ENCODE measurements at regions not wholly inside any gene's neighbourhood (a gene's known extent, or its start where the extent isn't known, plus 50 kb on each side); places are given as distances from the start of the nearest gene placed in this dataset.

DNA sequence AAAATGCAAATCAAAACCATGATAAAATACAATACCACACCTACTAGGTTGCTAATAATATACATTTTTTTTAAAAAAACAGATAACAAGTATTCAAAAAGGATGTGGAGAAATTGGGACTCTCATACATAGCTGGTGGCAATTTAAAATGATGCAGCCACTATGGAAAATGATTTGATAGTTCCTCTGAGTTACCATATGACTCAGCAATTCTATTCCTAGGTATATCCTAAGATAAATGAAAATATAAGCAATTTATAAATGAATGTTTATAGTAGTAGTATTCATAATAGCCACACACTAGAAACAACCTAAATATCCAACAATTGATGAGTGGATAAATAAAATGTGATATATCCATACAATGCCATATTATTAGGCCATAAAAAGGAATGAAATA lies 210.2 kb downstream of the MREG start:
- TF ChIP-seq, protein P1, sequence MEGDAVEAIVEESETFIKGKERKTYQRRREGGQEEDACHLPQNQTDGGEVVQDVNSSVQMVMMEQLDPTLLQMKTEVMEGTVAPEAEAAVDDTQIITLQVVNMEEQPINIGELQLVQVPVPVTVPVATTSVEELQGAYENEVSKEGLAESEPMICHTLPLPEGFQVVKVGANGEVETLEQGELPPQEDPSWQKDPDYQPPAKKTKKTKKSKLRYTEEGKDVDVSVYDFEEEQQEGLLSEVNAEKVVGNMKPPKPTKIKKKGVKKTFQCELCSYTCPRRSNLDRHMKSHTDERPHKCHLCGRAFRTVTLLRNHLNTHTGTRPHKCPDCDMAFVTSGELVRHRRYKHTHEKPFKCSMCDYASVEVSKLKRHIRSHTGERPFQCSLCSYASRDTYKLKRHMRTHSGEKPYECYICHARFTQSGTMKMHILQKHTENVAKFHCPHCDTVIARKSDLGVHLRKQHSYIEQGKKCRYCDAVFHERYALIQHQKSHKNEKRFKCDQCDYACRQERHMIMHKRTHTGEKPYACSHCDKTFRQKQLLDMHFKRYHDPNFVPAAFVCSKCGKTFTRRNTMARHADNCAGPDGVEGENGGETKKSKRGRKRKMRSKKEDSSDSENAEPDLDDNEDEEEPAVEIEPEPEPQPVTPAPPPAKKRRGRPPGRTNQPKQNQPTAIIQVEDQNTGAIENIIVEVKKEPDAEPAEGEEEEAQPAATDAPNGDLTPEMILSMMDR (IDR thresholded peaks at IDR 0.05) = no peak
- TF ChIP-seq POLR2AphosphoS5 (IDR thresholded peaks at IDR 0.05; ENCODE audit: low read depth, low read length) = no peak
- TF ChIP-seq, protein P2, sequence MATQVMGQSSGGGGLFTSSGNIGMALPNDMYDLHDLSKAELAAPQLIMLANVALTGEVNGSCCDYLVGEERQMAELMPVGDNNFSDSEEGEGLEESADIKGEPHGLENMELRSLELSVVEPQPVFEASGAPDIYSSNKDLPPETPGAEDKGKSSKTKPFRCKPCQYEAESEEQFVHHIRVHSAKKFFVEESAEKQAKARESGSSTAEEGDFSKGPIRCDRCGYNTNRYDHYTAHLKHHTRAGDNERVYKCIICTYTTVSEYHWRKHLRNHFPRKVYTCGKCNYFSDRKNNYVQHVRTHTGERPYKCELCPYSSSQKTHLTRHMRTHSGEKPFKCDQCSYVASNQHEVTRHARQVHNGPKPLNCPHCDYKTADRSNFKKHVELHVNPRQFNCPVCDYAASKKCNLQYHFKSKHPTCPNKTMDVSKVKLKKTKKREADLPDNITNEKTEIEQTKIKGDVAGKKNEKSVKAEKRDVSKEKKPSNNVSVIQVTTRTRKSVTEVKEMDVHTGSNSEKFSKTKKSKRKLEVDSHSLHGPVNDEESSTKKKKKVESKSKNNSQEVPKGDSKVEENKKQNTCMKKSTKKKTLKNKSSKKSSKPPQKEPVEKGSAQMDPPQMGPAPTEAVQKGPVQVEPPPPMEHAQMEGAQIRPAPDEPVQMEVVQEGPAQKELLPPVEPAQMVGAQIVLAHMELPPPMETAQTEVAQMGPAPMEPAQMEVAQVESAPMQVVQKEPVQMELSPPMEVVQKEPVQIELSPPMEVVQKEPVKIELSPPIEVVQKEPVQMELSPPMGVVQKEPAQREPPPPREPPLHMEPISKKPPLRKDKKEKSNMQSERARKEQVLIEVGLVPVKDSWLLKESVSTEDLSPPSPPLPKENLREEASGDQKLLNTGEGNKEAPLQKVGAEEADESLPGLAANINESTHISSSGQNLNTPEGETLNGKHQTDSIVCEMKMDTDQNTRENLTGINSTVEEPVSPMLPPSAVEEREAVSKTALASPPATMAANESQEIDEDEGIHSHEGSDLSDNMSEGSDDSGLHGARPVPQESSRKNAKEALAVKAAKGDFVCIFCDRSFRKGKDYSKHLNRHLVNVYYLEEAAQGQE (IDR thresholded peaks at IDR 0.05; ENCODE audit: insufficient read depth in 1 of 2, low read depth in 2 of 2, low read length in 1 of 2) = no peak
